Fibroblast of skin of right quadriceps (primary cell): ENCODE measurements at regions not wholly inside any gene's neighbourhood (a gene's known extent, or its start where the extent isn't known, plus 50 kb on each side); places are given as distances from the start of the nearest gene placed in this dataset.
"Not testable (repeated sequence)": the region's sequence is repeated elsewhere in the genome, so short reads cannot be mapped to it uniquely, and the experiment has no call there.

Experiments used
- DNase-seq: peaks from one replicate; pipeline ENCODE4 v3.0.0-alpha.2; 2013

GRCh38 chr3:525415-525814 is 328.9 kb downstream of the CHL1 start:
- no peak for DNase-seq

GRCh38 chr3:535566-536416 is 339.2 kb downstream of the CHL1 start:
- DNase-seq = peak; percentile 44

- DNase-seq = no peak
These were observed 339.9 kb downstream of the CHL1 start for GRCh38 chr3:536417-536813.

- DNase-seq = no peak
These were observed 344.7 kb downstream of the CHL1 start for GRCh38 chr3:541062-541801.

- DNase-seq = no peak
These were observed 345.5 kb downstream of the CHL1 start for GRCh38 chr3:542021-542420.

- no peak for DNase-seq
These were observed 353.1 kb downstream of the CHL1 start for GRCh38 chr3:549636-550035.

GRCh38 chr3:550471-550870 is 353.9 kb downstream of the CHL1 start:
- DNase-seq = no peak

GRCh38 chr3:557972-558371 is 361.4 kb downstream of the CHL1 start:
- DNase-seq = no peak

- DNase-seq = no peak
These were observed 371.1 kb downstream of the CHL1 start for GRCh38 chr3:567488-568185.

- DNase-seq = not testable (repeated sequence)
These were observed 383.0 kb downstream of the CHL1 start for GRCh38 chr3:579529-579928.

- DNase-seq = not testable (repeated sequence)
These were observed 392.5 kb downstream of the CHL1 start for GRCh38 chr3:589066-589465.

- DNase-seq = not testable (repeated sequence)
These were observed 400.7 kb downstream of the CHL1 start for GRCh38 chr3:597304-597703.

- DNase-seq = not testable (repeated sequence)
These were observed 401.2 kb downstream of the CHL1 start for GRCh38 chr3:597746-598145.

GRCh38 chr3:607480-607879 is 410.9 kb downstream of the CHL1 start:
- DNase-seq = not testable (repeated sequence)

GRCh38 chr3:621714-622113 is 425.2 kb downstream of the CHL1 start:
- no peak for DNase-seq

- no peak for DNase-seq
These were observed 425.8 kb downstream of the CHL1 start for GRCh38 chr3:622314-622713.

GRCh38 chr3:623914-624545 is 427.5 kb downstream of the CHL1 start:
- DNase-seq = no peak

- peak; percentile 40 for DNase-seq
These were observed 436.1 kb downstream of the CHL1 start for GRCh38 chr3:632571-633170.

- DNase-seq = no peak
These were observed 437.9 kb downstream of the CHL1 start for GRCh38 chr3:634511-634910.

- DNase-seq = no peak
These were observed 438.8 kb downstream of the CHL1 start for GRCh38 chr3:635393-635792.

- DNase-seq = no peak
These were observed 446.8 kb downstream of the CHL1 start for GRCh38 chr3:643376-643775.

GRCh38 chr3:655824-656223 is 437.0 kb upstream of the CNTN6 start:
- no peak for DNase-seq

- no peak for DNase-seq
These were observed 431.5 kb upstream of the CNTN6 start for GRCh38 chr3:661356-661755.
